GM10266 (cell line): ENCODE measurements at regions not wholly inside any gene's neighbourhood (a gene's known extent, or its start where the extent isn't known, plus 50 kb on each side); places are given as distances from the start of the nearest gene placed in this dataset.

Experiments used
- DNase-seq: peaks from one replicate; pipeline ENCODE4 v3.0.0; 2012; ENCODE audit errors: extremely low spot score
- TF ChIP-seq, protein P1 (sequence below): IDR thresholded peaks from 2 replicates; pipeline ENCODE4 v1.5.1; 2012; ENCODE audit warnings: mild to moderate bottlenecking, low read depth; ENCODE audit not compliant: control insufficient read depth, insufficient read depth; ENCODE audit errors: missing control alignments

- TF ChIP-seq, protein P1, sequence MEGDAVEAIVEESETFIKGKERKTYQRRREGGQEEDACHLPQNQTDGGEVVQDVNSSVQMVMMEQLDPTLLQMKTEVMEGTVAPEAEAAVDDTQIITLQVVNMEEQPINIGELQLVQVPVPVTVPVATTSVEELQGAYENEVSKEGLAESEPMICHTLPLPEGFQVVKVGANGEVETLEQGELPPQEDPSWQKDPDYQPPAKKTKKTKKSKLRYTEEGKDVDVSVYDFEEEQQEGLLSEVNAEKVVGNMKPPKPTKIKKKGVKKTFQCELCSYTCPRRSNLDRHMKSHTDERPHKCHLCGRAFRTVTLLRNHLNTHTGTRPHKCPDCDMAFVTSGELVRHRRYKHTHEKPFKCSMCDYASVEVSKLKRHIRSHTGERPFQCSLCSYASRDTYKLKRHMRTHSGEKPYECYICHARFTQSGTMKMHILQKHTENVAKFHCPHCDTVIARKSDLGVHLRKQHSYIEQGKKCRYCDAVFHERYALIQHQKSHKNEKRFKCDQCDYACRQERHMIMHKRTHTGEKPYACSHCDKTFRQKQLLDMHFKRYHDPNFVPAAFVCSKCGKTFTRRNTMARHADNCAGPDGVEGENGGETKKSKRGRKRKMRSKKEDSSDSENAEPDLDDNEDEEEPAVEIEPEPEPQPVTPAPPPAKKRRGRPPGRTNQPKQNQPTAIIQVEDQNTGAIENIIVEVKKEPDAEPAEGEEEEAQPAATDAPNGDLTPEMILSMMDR: no peak
- no peak for DNase-seq
Observed at GRCh38 chr13:102954350-102954749, 108.5 kb downstream of the ERCC5 start.

DNA sequence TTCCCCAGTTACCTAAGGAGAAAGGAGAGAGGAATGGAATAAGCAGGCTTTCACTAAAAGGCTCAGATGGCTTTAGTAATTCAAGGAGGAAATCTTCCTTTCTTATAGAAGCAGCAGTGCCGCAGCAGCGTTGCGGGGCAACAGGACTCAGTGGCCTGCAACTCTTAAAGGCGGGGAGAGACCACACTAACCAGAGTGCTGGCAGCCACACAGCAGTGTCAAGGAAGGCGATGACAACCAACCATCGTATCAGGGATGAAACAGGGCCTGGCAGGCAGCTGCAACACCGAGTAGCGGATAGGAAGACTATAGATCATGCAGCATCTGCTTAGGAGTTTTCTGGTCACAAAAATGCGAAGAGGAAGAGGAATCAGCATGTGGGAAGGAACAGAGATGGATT, 106.0 kb downstream of the ERCC5 start:
- DNase-seq: no peak
- TF ChIP-seq, protein P1: no peak

- no peak for DNase-seq
- TF ChIP-seq, protein P1: no peak
Observed at GRCh38 chr13:102947745-102948405, 102.0 kb downstream of the ERCC5 start.

- TF ChIP-seq, protein P1: no peak
- no peak for DNase-seq
Observed at GRCh38 chr13:102945886-102946285, 100.1 kb downstream of the ERCC5 start.

DNA sequence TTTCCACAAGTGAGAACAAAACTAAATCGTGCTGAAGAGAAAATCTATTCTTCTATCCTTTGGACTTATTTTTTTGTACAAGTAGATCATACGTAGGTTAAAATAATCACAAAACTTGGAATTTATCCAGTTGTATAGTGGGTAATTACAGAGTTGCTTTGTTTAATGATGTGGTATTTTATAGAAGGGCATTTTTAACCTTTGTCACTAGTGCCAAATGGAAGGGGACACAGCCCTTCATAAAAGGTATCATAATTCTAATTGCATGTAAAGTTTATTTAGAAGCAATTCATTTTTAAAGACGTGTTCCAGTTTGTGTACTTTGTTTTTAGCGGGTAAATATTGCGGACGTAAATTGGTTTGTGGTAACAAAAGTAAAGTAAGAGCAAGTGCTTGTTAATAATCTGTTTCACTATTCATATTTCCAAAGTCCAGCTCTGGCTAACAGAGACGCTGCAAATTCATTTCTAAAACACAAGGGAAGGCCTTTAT, 99.5 kb downstream of the ERCC5 start:
- TF ChIP-seq, protein P1: no peak
- DNase-seq: no peak

GRCh38 chr13:102944821-102945220, 99.0 kb downstream of the ERCC5 start:
- TF ChIP-seq, protein P1: no peak

GRCh38 chr13:102940770-102941169, 94.9 kb downstream of the ERCC5 start:
- no peak for DNase-seq
- TF ChIP-seq, protein P1: no peak

More at GRCh38 chr13:102944821-102945220, 99.0 kb downstream of the ERCC5 start:
- no peak for DNase-seq
